ENCODE measurements at regions not wholly inside any gene's neighbourhood (a gene's known extent, or its start where the extent isn't known, plus 50 kb on each side); places are given as distances from the start of the nearest gene placed in this dataset.

- TF ChIP-seq MLLT1 (IDR thresholded peaks at IDR 0.05): no peak
- no peak for TF ChIP-seq TCF7 (IDR thresholded peaks at IDR 0.05; ENCODE audit: borderline replicate concordance)
- no peak for TF ChIP-seq MAX (IDR thresholded peaks at IDR 0.05; ENCODE audit: low read depth, low read length)
- no peak for TF ChIP-seq EED (IDR thresholded peaks at IDR 0.05; ENCODE audit: low read depth)
- TF ChIP-seq NR2F1 (conservative IDR thresholded peaks at IDR 0.05): no peak
- TF ChIP-seq NFXL1 (IDR thresholded peaks at IDR 0.05; ENCODE audit: borderline replicate concordance): no peak
- no peak for TF ChIP-seq HDAC2 (IDR thresholded peaks at IDR 0.05)
- TF ChIP-seq ATF3 (IDR thresholded peaks at IDR 0.05; ENCODE audit: borderline replicate concordance, extremely low read depth, low read depth, low read length): no peak
Observed at GRCh38 chr1:170857955-170858354, 77.4 kb upstream of the MROH9 start (continued).

- SMC1A ChIA-PET (ENCODE audit: uncharacterized antibody, unreplicated experiment): interaction anchor here (0.6 to 2.3 kb wide), 8 partner anchors 9 to 191 kb away, joined by 3 to 8 read pairs (median 3); no protein-coding TSS in a partner anchor
- 0% methylated on average over 1 of the region's 1 CpG for WGBS (ENCODE audit: insufficient coverage, insufficient replicate concordance, low lambda C conversion rate, missing lambda C conversion rate)
- Histone ChIP-seq H3K4me1 (ENCODE audit: control insufficient read depth, insufficient read depth, low read length) (no peaks in the 10 kb centered on the region), H3K79me2 (ENCODE audit: control insufficient read depth, insufficient read depth, low read length) (no peaks in the 10 kb centered on the region), H3K4me3 (no peak overlapping the region), H4K20me1 (ENCODE audit: control insufficient read depth, insufficient read depth) (no peaks in the 10 kb centered on the region), H3K27me3 (replicated peaks in 1 of 2; ENCODE audit: control insufficient read depth in 2 of 2, insufficient read depth in 2 of 2, low read length in 1 of 2) (no peaks in the 10 kb centered on the region), H3K36me3 (ENCODE audit: control insufficient read depth in 2 of 2, insufficient read depth in 2 of 2, low read length in 1 of 2) (no peaks in the 10 kb centered on the region), H2AFZ (ENCODE audit: control insufficient read depth, low read depth, low read length) (no peak overlapping the region), H3K4me2 (ENCODE audit: control insufficient read depth, insufficient read depth) (no peak overlapping the region), H3K9me3 (replicated peaks; ENCODE audit: control insufficient read depth, insufficient read depth, low read length) (no peaks in the 10 kb centered on the region), H3K27ac (ENCODE audit: control insufficient read depth, insufficient read depth) (no peak overlapping the region), H3K9ac (ENCODE audit: control insufficient read depth, insufficient read depth, low read length) (no peak overlapping the region)
- BruUV-seq (replicated peaks): no TSS peak
- RAD21 ChIA-PET (ENCODE audit: unreplicated experiment): no interaction called here
- no peak for FAIRE-seq
- POLR2A ChIA-PET: interaction anchor here (1.3 kb wide), 1 partner anchor 73 kb away, joined by 3 read pairs; no protein-coding TSS in a partner anchor
- DNase-seq (ENCODE audit: low read depth, low spot score): no peak
- ATAC-seq: no peak
- CTCF ChIA-PET: interaction anchor here (0.8 to 1.7 kb wide), 7 partner anchors 11 to 175 kb away, joined by 3 to 6 read pairs (median 3); no protein-coding TSS in a partner anchor
- in situ Hi-C loops (cut with MboI) (no loop called here), intact Hi-C loops (cut with micrococcal nuclease; ENCODE audit: unreplicated experiment) (no loop called here)
- TF ChIP-seq JUND (IDR thresholded peaks at IDR 0.05; ENCODE audit: low read depth, low read length) (no peak), SPI1 (IDR thresholded peaks at IDR 0.05; ENCODE audit: borderline replicate concordance, insufficient read depth, low read depth, low read length) (no peak), ASH2L (IDR thresholded peaks at IDR 0.05; ENCODE audit: borderline replicate concordance, low read depth) (no peak), RAD51 (IDR thresholded peaks at IDR 0.05) (no peak), NRF1 (conservative IDR thresholded peaks at IDR 0.05; ENCODE audit: low read depth, low read length) (no peak), MAX (IDR thresholded peaks at IDR 0.05; ENCODE audit: low read depth, low read length) (no peak), HCFC1 (IDR thresholded peaks at IDR 0.05; ENCODE audit: low read length) (no peak), NKRF (conservative IDR thresholded peaks at IDR 0.05) (no peak), ESRRA (IDR thresholded peaks at IDR 0.05; ENCODE audit: low read length) (no peak)
Observed at GRCh38 chr1:170863621-170864020, 71.7 kb upstream of the MROH9 start.
